Mucosa of descending colon (tissue), 3 donors: ENCODE measurements at regions not wholly inside any gene's neighbourhood (a gene's known extent, or its start where the extent isn't known, plus 50 kb on each side); places are given as distances from the start of the nearest gene placed in this dataset.

Experiments used
- ATAC-seq: fragments of 200-7000 bp; cut with Tn5 transposase; one replicate; pipeline ENCODE4 v1.9.1; 2020; ENCODE audit warnings: mild to moderate bottlenecking, moderate library complexity
- DNase-seq, 3 donors: peaks; one replicate each; pipeline ENCODE4 v3.0.0-alpha.2; 2020
- H3K36me3 ChIP-seq: fragments of 200-600 bp; one replicate; pipeline ENCODE4 v1.8.0; 2021; ENCODE audit warnings: low read depth, mild to moderate bottlenecking
- H3K4me1 ChIP-seq: fragments of 200-600 bp; one replicate; pipeline ENCODE4 v1.8.0; 2021; ENCODE audit warnings: low read depth, mild to moderate bottlenecking
- H3K4me3 ChIP-seq: fragments of 200-600 bp; one replicate; pipeline ENCODE4 v1.8.0; 2021; ENCODE audit warnings: mild to moderate bottlenecking
- H3K9me3 ChIP-seq: fragments of 200-600 bp; one replicate; pipeline ENCODE4 v1.8.0; 2021; ENCODE audit warnings: mild to moderate bottlenecking
- CTCF ChIP-seq: fragments of 200-600 bp; IDR thresholded peaks from one replicate; pipeline ENCODE4 v1.8.0; 2022; ENCODE audit warnings: antibody characterized with exemption, mild to moderate bottlenecking
- intact Hi-C, 2 donors: fragments of 100-400 bp; cut with DNase I in 1 of 2; cut with micrococcal nuclease in 1 of 2; formaldehyde crosslinking; loops; one replicate each; pipeline versions ENCODE4 v1.11.0 to v1.11.1; 2022; cut with DNase I, micrococcal nuclease
- donor health status: DM: no; HTN: no; CAD: no; lungs with moderate emphysema.
- donor health status: DM: no; HTN: no; CAD: no.
- donor health status: DM: no; HTN: yes; CAD: no.

GRCh38 chrX:145464650-145465049, 217.3 kb downstream of the SPANXN1 start:
- intact Hi-C loops = no loop called here
- no peak for ATAC-seq

GRCh38 chrX:145475725-145476124, 228.4 kb downstream of the SPANXN1 start:
- ATAC-seq (no peak), DNase-seq (no peak)
- H3K4me3 ChIP-seq = no peak overlapping the region
- no peaks in the 10 kb centered on the region for H3K4me1 ChIP-seq
- no peaks in the 10 kb centered on the region for H3K9me3 ChIP-seq
- intact Hi-C loops = no loop called here
- TF ChIP-seq CTCF = no peak
- H3K36me3 ChIP-seq = no peaks in the 10 kb centered on the region

More at GRCh38 chrX:145464650-145465049, 217.3 kb downstream of the SPANXN1 start:
- Histone ChIP-seq H3K36me3 (no peaks in the 10 kb centered on the region), H3K4me3 (no peak overlapping the region), H3K9me3 (no peaks in the 10 kb centered on the region), H3K4me1 (no peaks in the 10 kb centered on the region)
- no peak for TF ChIP-seq CTCF
- no peak for DNase-seq

GRCh38 chrX:145484740-145485139, 237.4 kb downstream of the SPANXN1 start:
- intact Hi-C loops = no loop called here
- H3K4me1 ChIP-seq = no peaks in the 10 kb centered on the region
- no peaks in the 10 kb centered on the region for H3K9me3 ChIP-seq
- no peak for ATAC-seq
- DNase-seq = no peak
- H3K36me3 ChIP-seq = no peaks in the 10 kb centered on the region
- TF ChIP-seq CTCF = no peak
- no peak overlapping the region for H3K4me3 ChIP-seq

GRCh38 chrX:145502670-145503069, 255.4 kb downstream of the SPANXN1 start:
- no peak for TF ChIP-seq CTCF
- no peak for ATAC-seq
- Histone ChIP-seq H3K9me3 (no peaks in the 10 kb centered on the region), H3K4me3 (no peak overlapping the region), H3K4me1 (no peaks in the 10 kb centered on the region), H3K36me3 (no peaks in the 10 kb centered on the region)
- intact Hi-C loops = no loop called here
- DNase-seq = no peak

GRCh38 chrX:145506214-145506613, 258.9 kb downstream of the SPANXN1 start:
- intact Hi-C loops = no loop called here
- DNase-seq (no peak), ATAC-seq (no peak)
- no peak overlapping the region for H3K4me3 ChIP-seq
- no peak for TF ChIP-seq CTCF
- no peaks in the 10 kb centered on the region for H3K36me3 ChIP-seq
- no peaks in the 10 kb centered on the region for H3K4me1 ChIP-seq
- H3K9me3 ChIP-seq = peaks cover 4% of the 10 kb centered on the region

GRCh38 chrX:145524931-145525330, 277.6 kb downstream of the SPANXN1 start:
- H3K36me3 ChIP-seq = no peaks in the 10 kb centered on the region
- DNase-seq (no peak), ATAC-seq (no peak)
- H3K9me3 ChIP-seq = no peaks in the 10 kb centered on the region
- intact Hi-C loops = no loop called here
- H3K4me1 ChIP-seq = no peaks in the 10 kb centered on the region
- no peak for TF ChIP-seq CTCF
- H3K4me3 ChIP-seq = no peak overlapping the region
